PFSK-1 (cell line): ENCODE measurements at regions not wholly inside any gene's neighbourhood (a gene's known extent, or its start where the extent isn't known, plus 50 kb on each side); places are given as distances from the start of the nearest gene placed in this dataset.

Source experiments
- POLR2AphosphoS5 ChIP-seq: IDR thresholded peaks from 2 replicates; pipeline ENCODE4 v1.6.1; 2012; ENCODE audit warnings: low read depth, mild to moderate bottlenecking, control low read depth, low read length, moderate library complexity
- SIN3A ChIP-seq: IDR thresholded peaks from 2 replicates; pipeline ENCODE4 v1.6.1; 2012; ENCODE audit warnings: mild to moderate bottlenecking, low read length, moderate library complexity, borderline replicate concordance; ENCODE audit not compliant: insufficient read depth
- TAF1 ChIP-seq: IDR thresholded peaks from 2 replicates; pipeline ENCODE4 v1.6.1; 2012; ENCODE audit warnings: low read length, control low read depth, borderline replicate concordance; ENCODE audit not compliant: insufficient read depth
- TF ChIP-seq, protein P1 (sequence below), 2 experiments: IDR thresholded peaks; 2 replicates each; pipeline versions ENCODE4 v1.6.1 to v1.8.0; 2011 to 2012; ENCODE audit warnings: low read depth in 2 of 2, low read length in 2 of 2, control low read depth in 1 of 2, inconsistent platforms in 1 of 2, mild to moderate bottlenecking in 1 of 2, moderate library complexity in 1 of 2; ENCODE audit not compliant: insufficient read depth in 1 of 2

DNA sequence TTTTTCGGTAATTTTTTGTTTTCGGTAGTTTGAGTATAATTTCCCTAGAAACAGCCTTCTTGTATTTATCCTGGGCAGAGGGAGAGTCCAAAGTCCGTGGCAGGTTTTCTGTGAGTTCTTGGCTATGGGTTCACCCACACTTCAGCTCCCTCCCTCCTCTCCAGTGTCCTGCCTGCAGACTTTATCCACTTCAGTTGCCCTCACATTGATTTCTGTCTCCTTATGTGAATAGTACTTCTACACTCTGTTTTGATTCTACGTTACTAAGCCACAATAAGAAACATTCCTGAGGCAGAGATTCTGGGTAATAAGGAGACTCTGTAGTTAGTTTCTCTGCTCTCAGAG, 868.6 kb downstream of the METTL15 start:
- TF ChIP-seq TAF1, result no peak
- no peak for TF ChIP-seq POLR2AphosphoS5
- TF ChIP-seq SIN3A, result no peak
- TF ChIP-seq, protein P1, sequence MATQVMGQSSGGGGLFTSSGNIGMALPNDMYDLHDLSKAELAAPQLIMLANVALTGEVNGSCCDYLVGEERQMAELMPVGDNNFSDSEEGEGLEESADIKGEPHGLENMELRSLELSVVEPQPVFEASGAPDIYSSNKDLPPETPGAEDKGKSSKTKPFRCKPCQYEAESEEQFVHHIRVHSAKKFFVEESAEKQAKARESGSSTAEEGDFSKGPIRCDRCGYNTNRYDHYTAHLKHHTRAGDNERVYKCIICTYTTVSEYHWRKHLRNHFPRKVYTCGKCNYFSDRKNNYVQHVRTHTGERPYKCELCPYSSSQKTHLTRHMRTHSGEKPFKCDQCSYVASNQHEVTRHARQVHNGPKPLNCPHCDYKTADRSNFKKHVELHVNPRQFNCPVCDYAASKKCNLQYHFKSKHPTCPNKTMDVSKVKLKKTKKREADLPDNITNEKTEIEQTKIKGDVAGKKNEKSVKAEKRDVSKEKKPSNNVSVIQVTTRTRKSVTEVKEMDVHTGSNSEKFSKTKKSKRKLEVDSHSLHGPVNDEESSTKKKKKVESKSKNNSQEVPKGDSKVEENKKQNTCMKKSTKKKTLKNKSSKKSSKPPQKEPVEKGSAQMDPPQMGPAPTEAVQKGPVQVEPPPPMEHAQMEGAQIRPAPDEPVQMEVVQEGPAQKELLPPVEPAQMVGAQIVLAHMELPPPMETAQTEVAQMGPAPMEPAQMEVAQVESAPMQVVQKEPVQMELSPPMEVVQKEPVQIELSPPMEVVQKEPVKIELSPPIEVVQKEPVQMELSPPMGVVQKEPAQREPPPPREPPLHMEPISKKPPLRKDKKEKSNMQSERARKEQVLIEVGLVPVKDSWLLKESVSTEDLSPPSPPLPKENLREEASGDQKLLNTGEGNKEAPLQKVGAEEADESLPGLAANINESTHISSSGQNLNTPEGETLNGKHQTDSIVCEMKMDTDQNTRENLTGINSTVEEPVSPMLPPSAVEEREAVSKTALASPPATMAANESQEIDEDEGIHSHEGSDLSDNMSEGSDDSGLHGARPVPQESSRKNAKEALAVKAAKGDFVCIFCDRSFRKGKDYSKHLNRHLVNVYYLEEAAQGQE (IDR thresholded peaks at IDR 0.05; ENCODE audit: insufficient read depth in 1 of 2, low read depth in 2 of 2, low read length in 2 of 2), result no peak
